COLO668 (cell line): ENCODE measurements at regions not wholly inside any gene's neighbourhood (a gene's known extent, or its start where the extent isn't known, plus 50 kb on each side); places are given as distances from the start of the nearest gene placed in this dataset.
"Not testable (repeated sequence)": the region's sequence is repeated elsewhere in the genome, so short reads cannot be mapped to it uniquely, and the experiment has no call there.

ENCODE experiments used
- DNase-seq: peaks from one replicate; lab custom pipeline; 2025; ENCODE audit not compliant: unreplicated experiment; lab: John Stamatoyannopoulos, UW

DNA sequence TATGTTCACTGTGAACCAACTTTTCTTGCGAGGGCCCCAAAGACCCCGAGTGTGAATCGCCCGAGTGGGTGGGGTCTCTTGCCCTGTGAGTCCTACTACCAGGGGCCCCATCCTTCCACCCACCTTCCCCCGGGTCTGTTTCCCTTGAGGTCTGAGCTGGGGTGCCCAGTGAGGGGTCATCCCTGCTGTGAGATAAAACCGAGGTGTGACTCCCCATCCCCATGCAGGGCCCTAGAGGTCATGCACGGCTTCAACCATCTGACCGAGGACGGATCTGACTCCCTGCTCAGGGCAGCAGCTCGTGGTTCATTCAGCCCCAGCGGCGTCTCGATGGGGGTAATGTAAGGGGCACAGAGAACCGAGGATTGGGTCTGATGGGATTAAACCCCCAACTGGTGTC, 103.1 kb upstream of the SULF2 start:
- no peak for DNase-seq

DNA sequence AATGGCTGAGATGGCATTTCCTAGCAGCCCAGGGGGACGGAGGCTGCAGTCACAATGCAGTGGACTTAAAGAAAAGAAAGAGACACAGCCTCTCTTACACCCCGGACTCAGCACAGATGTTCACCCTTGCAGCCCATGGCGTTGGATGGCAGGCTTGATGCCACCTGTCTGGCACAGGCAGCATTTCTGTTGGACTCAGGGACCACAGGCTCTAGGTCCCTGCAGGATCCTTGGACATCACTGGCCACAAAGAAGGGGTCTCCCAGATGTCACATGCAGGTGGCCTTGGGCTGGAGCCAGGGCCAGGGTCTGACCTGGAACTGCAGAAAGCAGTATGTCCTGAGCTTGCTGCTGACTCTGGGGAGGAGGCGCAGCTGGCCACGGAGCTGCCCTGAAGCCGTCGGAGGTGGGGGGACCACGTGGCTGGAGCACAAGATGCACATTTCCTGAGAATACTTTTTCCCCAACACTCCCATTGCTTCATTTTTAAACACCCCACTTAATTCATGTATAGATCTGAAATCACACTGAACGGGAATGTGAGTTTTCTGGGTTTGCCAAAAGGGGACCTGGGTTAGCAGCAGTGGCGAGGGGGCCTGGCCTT, 102.3 kb upstream of the SULF2 start:
- DNase-seq = no peak

DNA sequence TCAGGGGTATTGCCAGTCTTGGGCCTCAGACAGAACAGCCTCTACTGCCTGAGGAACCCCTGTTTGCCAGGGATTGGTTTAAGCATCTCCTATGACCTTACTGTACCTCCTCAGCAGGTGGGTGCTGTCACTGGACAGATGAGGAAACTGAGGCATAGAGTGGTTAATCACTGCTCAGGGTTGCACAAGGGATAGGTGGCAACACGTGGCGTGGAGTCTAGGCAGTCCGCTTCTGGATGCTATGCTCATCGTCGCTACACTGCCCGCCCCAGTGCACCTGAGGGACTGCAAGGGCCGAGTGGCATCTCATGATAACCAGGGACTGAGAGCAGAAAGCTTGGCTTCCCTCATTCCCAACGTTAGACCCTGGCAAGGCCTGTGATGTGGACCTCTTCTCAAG, 101.8 kb upstream of the SULF2 start:
- no peak for DNase-seq

DNA sequence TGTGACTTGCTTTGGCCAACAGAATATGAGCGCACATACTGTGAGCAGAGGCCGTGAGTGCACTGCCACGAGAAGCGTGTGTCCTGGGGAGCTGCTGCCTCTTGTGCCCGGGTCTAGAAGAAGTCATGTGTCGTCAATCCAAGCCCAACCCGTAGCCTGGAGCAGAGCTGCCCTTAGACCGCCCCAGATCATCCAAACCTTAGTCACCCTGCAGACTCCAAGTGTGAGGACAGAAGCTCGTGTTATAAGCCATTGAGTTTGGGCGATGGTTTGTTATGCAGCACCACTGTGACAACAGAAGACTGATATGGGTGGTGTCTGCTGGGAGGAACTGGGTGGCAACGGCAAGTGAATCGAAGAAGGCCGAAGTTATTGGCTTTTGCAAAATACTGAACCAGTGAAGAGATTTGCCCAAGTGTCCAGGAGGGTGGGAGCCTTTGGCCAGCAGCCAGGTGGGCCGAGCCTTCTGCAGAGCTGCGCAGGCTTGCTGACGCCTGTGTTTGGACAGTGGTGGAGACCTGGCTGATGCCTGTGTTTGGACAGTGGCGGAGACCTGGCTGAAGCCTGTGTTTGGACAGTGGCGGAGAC, 101.3 kb upstream of the SULF2 start:
- DNase-seq = no peak

DNA sequence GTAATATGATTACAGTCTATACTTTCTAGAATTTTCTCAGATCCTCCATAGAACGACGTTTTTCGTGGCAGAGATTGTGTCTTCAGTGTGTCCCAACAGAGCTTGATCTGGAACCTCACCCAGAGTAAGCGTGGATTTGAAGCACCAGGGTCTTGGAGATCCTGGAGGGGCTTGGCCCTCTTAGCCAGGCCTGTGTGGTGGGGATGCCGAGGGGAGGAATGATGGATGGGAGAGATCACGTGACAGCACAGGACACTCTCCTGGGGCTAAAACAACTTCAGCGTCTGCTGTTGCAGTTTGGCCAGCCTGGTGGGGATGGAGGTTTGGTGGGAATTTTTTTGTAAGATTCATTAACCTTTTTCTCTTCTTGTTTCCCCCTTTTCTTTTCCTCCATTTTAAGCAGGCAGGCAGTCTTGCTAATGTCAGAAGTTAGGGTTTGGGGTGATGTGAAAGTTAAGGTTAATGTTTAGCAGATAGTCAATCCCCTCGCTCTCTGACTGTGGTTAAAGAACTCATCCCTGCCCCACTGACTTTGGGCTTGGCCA, 100.7 kb upstream of the SULF2 start:
- no peak for DNase-seq

DNA sequence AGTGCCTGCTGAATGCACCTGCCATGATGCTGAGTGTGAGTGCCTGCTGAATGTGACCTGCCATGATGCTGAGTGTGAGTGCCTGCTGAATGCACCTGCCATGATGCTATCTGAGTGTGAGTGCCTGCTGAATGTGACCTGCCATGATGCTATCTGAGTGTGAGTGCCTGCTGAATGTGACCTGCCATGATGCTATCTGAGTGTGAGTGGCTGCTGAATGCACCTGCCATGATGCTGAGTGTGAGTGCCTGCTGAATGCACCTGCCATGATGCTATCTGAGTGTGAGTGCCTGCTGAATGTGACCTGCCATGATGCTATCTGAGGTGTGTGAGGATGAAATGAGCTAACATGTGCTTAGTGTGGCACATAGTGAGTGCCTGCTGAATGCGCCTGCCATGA, 98.7 kb upstream of the SULF2 start:
- not testable (repeated sequence) for DNase-seq

DNA sequence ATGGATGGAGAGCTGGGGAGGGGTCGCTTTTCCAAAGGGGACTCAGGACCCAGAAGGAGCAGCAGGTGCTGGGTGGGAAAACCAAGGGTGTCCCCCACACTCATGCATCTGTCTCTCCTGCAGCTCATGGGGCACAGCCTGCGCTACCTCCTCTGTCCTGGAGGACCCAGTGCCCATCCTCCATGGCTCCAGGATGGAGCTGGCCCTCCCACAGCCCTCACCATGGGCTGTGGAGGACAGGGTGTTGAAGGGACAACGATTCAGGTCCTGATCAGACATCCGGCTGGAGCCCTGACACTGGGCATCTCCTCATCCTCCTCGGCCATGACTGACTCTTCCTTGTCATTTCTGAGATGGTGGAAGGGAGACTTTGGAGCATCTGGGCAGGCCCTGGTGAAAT, 97.9 kb upstream of the SULF2 start:
- no peak for DNase-seq

DNA sequence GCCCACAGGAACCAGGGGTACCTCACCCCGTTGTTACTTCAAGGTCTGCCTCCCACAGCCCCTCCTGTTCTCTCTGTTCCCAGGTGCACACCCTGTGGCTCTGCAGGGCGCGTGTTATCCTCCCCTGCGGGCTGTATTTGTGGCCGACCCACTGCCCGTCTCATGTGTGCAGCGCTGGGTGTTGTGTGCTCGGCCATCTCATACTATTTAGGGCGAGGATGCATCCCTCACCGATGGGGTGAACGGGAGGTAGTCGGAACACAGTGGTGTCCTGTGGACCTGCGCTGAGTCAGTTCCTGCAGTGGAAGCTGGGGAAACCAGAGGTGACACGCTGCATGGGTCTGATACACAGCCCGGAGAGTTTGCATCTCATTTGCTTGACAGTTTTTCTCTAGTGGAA, 94.5 kb upstream of the SULF2 start:
- no peak for DNase-seq

DNA sequence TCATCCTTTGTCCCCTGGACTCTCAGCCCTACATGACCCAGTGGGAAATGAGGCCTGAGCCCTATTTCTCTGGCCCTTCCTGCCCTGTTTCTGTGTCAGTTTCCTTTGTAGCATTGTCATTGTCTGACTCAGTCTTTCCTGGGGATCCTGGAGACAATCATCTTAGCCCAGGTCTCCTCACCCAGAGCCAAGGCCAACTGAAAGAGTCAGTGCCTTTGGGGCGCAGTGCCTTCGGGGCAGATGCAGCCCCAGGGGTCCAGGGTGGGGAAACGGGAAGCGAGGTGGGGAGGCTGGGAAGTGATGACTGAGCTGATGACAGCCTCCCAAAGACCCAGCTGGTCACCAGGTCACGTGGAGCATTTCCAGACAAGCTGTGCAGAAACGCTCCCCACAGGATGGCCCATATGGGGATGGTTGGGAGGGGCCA, 93.3 kb upstream of the SULF2 start:
- no peak for DNase-seq

DNA sequence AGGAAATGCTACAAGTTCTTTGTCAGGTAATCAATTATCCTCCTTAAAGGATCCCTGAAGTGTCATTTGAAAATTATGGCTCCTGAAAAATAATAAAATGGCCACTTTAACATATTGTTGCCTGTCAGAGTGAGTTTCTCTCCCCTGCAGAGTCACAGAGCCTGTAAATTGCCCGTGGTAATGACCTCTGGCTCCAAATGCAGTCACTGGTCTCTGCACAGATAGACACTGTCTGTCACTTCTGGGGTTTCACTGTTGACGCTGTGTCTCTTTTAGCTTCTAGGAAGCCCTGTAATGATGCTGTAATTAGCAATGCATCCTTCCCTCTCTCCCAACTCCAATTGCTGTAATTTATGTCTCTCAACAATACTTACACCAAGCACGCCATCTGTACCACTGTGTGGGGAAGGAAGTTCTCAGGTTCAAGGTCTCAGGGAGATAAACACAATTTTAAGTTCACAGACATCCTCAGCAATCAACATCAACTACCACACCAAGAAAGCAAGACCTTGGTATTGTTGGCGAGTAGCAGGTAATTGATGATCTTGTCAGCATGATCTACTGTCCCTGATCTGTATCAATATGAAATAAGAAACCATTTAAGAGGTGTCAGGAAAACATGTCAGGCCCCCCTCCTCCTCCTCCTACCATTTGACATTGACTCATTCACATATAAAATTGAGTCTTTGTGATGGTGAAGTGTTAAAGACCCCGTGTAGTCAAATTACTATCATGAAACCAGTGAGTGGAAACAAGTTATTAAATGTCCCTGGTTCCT, 91.2 kb upstream of the SULF2 start:
- no peak for DNase-seq

DNA sequence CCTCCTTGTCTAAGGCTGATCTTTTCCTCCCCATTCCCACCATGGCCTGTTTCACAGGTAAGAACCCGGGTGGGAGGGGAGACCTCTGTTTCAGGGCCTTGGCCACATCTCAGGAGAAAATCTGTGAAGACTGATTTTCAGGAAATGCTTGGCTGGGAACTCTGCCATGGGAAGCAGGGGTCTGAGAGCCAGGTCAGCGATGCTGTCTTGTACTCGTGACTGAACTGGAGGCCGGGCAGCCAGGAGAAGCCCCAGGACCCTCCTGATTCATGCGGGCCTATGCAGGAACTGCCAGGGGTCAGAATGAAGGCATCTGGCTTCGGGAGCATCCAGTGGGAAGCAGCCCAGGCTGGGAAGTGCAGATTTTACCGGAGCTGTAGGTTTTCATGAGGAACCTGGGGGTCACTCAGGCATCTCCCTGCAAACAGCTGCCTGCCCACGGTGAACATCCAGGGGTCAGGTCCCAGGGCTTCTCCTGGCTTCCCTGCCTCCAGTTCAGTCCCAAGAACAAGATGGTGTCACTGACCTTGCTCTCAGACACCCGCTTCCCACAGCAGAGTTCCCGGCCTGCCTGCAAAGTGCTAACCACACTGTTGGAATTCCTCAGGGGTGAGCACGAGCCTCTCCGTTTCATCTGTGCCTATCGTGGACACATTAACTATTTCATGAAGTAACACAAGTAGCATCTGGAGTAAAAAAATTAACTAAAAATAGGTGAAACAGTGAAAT, 90.2 kb upstream of the SULF2 start:
- DNase-seq = no peak

DNA sequence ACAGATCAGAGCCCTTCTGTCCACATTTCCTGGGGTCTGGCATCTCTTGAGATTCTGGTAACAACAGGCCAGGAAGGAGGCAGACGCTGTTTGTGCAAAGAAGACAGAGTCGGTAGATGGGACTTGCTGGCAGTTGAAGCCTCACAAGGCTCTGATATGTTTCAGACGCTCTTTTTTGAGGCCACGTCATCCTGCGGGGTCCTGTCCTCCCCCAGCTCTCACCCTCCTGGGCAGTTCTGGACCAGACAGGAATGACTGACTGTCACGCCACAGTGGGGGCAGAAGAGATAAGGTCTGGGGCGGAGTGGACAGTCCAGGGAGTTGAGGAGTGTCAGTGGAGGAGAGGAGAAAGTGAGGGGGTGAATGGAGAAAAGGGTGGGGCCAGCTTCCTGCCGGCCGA, 87.1 kb upstream of the SULF2 start:
- DNase-seq = no peak

DNA sequence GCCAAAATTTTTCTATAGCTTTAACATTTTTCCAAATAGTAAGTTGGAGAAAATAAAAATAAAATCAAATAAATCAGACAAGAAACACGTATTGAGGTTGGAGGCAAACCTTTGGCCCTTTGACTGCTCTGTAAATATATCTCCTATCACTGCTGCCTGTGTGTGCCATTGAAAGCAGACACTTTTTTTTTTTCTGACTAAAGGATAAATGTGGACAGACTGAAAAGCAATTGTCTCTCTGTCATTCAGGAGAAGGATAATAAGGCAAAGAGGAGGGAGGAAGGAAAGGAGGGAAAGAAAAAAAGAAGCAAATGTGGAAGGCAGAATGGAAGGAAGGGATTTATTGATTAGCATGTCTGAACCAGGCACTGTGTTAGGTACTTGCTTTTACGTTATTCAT, 85.2 kb upstream of the SULF2 start:
- DNase-seq = no peak

DNA sequence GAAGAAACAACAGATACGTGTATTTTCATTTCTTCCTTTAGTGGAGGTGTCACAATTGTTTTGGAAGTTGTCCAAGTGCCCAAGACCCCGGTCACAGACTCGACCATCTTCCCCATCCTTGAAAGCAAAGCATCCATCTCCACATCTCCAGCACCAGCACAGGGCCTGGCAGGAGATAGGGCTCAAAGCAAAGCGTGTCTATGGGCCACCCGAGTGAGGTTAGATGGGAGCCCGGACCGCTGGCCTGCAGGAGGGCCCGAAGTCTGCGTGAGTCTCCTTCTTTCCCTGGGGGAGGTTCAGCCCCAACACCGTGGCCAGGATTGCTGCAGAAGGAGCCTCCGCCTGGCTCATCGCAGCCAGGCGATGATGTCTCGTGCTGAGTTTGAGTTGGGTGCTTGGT, 83.5 kb upstream of the SULF2 start:
- DNase-seq = no peak

DNA sequence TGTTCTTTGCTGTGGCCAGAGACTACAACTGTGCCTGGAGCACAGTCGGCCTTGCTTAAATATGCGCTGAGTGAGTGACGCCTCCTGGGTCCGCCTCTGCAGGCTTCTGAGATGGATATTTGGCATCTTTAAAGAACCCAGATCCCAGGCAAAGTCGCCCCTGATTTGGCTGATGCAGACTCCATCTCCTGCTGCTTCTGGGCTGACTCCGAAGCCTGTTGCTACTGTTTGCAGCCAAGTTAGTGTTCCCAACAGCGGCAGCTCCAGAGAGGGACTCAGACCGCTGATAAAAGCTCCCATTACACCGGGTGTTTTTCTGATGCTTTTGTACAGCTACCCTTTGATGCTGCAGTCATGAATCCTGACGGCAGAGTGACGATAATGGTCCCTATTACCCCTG, 83.0 kb upstream of the SULF2 start:
- no peak for DNase-seq

DNA sequence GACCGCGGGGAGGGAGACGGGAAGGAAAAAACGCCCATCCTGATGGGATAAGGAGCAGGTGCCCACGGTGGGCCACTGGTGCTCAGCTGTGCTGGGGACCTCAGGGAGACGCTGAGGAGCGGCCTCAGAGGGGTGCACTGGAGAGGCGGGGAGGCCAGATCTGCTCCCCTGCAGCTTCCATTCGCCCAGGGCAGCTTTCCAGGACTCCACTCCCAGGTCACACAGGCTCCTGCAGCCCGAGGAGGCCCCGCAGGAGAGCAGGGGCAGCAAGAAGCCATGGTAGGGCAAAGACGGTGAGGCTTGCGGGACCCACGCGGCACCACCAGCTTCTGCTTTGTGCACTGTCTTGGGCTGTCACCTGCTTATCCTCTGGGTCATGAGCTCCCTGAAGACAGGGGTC, 82.5 kb upstream of the SULF2 start:
- no peak for DNase-seq

DNA sequence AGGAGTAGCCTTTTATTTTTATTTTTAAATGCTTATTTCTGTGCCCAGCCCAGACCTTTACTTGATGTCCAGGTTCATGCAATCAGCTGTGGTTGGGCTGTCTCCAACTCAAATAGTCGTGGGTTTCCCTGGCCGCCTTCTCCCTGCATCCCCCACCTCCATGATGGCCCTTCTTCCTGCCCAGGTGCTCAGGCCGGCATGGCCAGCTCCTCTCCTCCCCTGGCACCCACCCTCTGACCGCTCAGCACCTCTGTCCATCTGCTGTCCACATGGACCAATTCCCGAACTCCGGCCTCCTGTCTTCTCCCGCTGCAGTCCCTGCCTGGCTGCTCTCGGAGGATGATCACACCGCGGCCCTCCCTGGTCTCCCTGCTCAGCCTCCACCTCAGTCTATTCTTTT, 81.2 kb upstream of the SULF2 start:
- DNase-seq = no peak

DNA sequence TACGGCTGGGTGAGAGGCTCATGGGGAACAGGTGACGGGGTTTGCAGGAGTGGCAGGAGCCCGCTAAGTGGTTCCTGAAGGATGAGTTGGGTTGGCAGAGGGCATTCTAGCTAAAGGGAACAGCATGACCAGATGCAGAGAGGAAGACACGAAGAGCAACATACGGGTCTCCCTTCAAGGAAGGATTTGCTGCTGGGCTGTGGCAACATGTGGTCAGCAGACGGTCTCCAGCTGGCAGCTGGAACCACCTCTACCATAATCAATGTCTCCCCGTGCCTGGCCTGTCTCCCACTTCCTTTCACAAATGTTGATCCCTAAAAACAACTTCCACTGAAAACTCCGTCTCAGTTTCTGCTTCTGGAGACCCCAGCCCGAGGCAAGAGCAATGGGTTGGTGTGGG, 80.6 kb upstream of the SULF2 start:
- no peak for DNase-seq

DNA sequence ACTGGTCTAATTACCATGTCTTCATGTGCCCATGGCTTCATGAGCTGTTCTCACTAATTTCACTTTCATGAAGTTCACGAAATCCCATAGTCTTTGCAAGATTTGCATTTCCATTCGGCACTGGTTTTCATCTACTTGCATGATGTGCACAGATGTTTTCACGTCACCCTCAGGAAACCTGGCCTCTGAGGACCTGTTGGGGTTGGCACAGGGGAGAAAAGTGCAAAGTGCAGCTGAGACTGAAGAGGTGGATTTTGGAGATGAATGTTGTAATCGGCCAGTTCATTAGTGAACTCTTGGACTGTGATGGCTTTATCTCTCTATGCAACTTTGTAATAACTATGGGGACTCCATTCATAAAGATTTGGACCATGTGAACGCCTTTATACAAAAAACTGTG, 80.2 kb upstream of the SULF2 start:
- no peak for DNase-seq

DNA sequence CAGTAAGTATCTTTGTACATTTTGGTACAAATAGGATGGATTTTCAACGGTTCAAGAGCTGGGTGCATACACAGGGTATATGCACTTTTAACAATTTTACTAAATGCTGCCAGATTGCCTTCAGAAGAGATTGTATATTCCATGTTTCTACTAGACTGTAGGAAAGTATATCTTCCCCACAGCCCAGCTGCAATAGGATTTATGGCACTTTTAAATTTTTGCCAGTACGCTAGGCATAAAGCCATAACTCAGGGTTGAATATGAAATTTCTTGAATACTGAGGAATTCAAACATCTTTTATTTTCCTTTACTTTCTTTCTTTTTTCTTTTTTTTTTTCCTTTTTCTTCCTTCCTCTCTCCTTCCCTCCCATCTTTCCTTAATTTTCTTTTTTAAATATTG, 78.7 kb upstream of the SULF2 start:
- DNase-seq = no peak

DNA sequence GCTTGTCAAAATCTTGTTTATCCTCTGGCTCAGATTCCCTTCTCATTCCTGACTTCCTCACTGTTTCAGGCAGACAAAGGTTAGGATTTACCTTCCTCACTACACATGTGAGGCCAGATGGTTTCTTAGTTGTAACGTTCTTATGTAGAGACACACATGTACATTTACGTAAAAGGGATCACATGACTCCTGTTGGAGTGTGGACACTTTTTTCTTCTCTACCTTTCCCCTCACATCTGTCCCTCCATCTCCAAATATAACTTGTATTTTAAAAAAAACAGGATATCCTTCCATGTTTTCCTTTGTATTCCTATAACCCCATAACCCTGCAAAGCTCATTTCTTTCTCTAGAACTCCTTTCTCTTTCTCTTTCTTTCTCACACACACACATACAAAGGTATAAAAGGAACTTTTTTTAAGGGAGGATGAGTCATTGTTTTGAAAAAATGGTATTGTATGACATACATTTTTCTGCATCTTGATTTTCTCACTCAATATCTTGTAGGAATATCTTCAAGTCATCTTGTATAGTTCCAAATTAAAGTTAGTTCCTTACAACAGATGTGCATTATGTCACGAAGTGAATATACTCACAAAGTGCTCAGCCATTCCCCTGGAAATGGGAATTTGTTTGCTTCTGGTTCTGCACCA, 78.2 kb upstream of the SULF2 start:
- DNase-seq = no peak
